B cell (primary cell): ENCODE measurements at regions not wholly inside any gene's neighbourhood (a gene's known extent, or its start where the extent isn't known, plus 50 kb on each side); places are given as distances from the start of the nearest gene placed in this dataset.

Experiments used
- ATAC-seq: fragments of 200-7000 bp; cut with Tn5 transposase; one replicate; pipeline ENCODE4 v1.10.0; 2021; ENCODE audit warnings: low read depth, mild to moderate bottlenecking, moderate number of reproducible peaks, moderate library complexity
- CTCF ChIA-PET: fragments of 350-600 bp; sonication (Branson Sonifier 250); formaldehyde crosslinking; loops from one replicate; lab custom pipeline; 2021; ENCODE audit warnings: antibody characterized with exemption, inconsistent platforms; lab: Charles Lee
- POLR2A ChIA-PET: fragments of 350-600 bp; sonication (Branson Sonifier 250); formaldehyde crosslinking; loops from one replicate; lab custom pipeline; 2021; ENCODE audit warnings: antibody characterized with exemption; lab: Charles Lee
- DNase-seq: peaks from one replicate; pipeline ENCODE4 v3.0.0; 2013
- H2AFZ ChIP-seq: 2 replicates; pipeline ENCODE4 v1.6.1; 2012; ENCODE audit warnings: mild to moderate bottlenecking, low read depth, low read length; ENCODE audit not compliant: insufficient read depth, poor library complexity, severe bottlenecking
- H3K27ac ChIP-seq, 2 donors: 1 replicate in 1 of 2; 2 replicates in 1 of 2; pipeline ENCODE4 v1.5.1; 2012 to 2013; ENCODE audit warnings: low read length in 2 of 2, mild to moderate bottlenecking in 2 of 2, moderate library complexity in 1 of 2
- H3K27me3 ChIP-seq, 4 experiments: fragments of 200-600 bp in 1 of 4; sonication (generic) in 1 of 4; replicated peaks in 1 of 4; 1 replicate in 2 of 4; 2 replicates in 2 of 4; pipeline versions ENCODE4 v1.6.1 to v1.7.0; 2013 to 2016; ENCODE audit warnings: low read length in 3 of 4, mild to moderate bottlenecking in 2 of 4, mixed read lengths in 1 of 4, moderate library complexity in 1 of 4; ENCODE audit not compliant: insufficient read depth in 4 of 4, control insufficient read depth in 3 of 4; ENCODE audit errors: control extremely low read depth in 1 of 4
- H3K36me3 ChIP-seq, 2 experiments: replicated peaks in 1 of 2; 1 replicate in 1 of 2; 2 replicates in 1 of 2; pipeline versions ENCODE4 v1.6.1 to v1.7.1; 2013; ENCODE audit warnings: low read length in 1 of 2; ENCODE audit not compliant: insufficient read depth in 2 of 2, control insufficient read depth in 1 of 2; ENCODE audit errors: control extremely low read depth in 1 of 2, extremely low read depth in 1 of 2
- H3K4me1 ChIP-seq, 2 donors: fragments of 200-600 bp in 1 of 2; sonication (generic) in 1 of 2; 1 replicate in 1 of 2; 2 replicates in 1 of 2; pipeline versions ENCODE4 v1.5.1 to v1.6.1; 2013 to 2017; ENCODE audit warnings: low read length in 2 of 2; ENCODE audit not compliant: control insufficient read depth in 2 of 2, insufficient read depth in 2 of 2
- H3K4me2 ChIP-seq: replicated peaks from 2 replicates; pipeline ENCODE3; 2012; ENCODE audit warnings: mild to moderate bottlenecking, low read depth, low read length; ENCODE audit not compliant: poor library complexity, severe bottlenecking
- H3K4me3 ChIP-seq, 5 experiments: fragments of 200-600 bp in 1 of 5; sonication (generic) in 1 of 5; 1 replicate in 3 of 5; 2 replicates in 2 of 5; pipeline versions ENCODE4 v1.5.1 to v1.7.0; 2011 to 2016; ENCODE audit warnings: low read length in 4 of 5, mild to moderate bottlenecking in 4 of 5, low read depth in 2 of 5, control low read depth in 1 of 5, moderate library complexity in 1 of 5; ENCODE audit not compliant: insufficient read depth in 1 of 5; ENCODE audit errors: control extremely low read depth in 1 of 5, extremely low read depth in 1 of 5
- H3K79me2 ChIP-seq: fragments of 200-600 bp; sonication (generic); one replicate; pipeline ENCODE4 v1.6.0; 2016; ENCODE audit warnings: low read length; ENCODE audit not compliant: control insufficient read depth, insufficient read depth
- H3K9ac ChIP-seq: fragments of 200-600 bp; sonication (generic); 2 replicates; pipeline ENCODE4 v1.6.1; 2017; ENCODE audit warnings: mild to moderate bottlenecking, low read length, moderate library complexity
- H3K9me3 ChIP-seq, 3 donors: one replicate each; pipeline versions ENCODE4 v1.6.1 to v1.7.1; 2013; ENCODE audit warnings: low read length in 2 of 3; ENCODE audit not compliant: control insufficient read depth in 2 of 3, insufficient read depth in 1 of 3; ENCODE audit errors: control extremely low read depth in 1 of 3
- H4K20me1 ChIP-seq: 2 replicates; pipeline ENCODE4 v1.6.0; 2012; ENCODE audit warnings: mild to moderate bottlenecking, low read length; ENCODE audit not compliant: insufficient read depth, control insufficient read depth, poor library complexity, severe bottlenecking
- H3K27ac Mint-ChIP-seq: one replicate; pipeline ENCODE4 v1.8.0; 2021; ENCODE audit warnings: mixed read lengths
- H3K27me3 Mint-ChIP-seq: one replicate; pipeline ENCODE4 v1.8.0; 2021; ENCODE audit warnings: mixed read lengths
- H3K4me1 Mint-ChIP-seq: one replicate; pipeline ENCODE4 v1.8.0; 2021; ENCODE audit warnings: mixed read lengths
- H3K4me3 Mint-ChIP-seq: one replicate; pipeline ENCODE4 v1.8.0; 2021; ENCODE audit warnings: mixed read lengths
- H3K9me3 Mint-ChIP-seq: one replicate; pipeline ENCODE4 v1.8.0; 2022; ENCODE audit warnings: mixed read lengths; ENCODE audit not compliant: insufficient read depth
- CTCF ChIP-seq: fragments of 200-600 bp; IDR thresholded peaks from one replicate; pipeline ENCODE4 v1.8.0; 2022; ENCODE audit warnings: antibody characterized with exemption, mild to moderate bottlenecking
- EZH2 ChIP-seq: IDR thresholded peaks from 2 replicates; pipeline ENCODE4 v1.6.1; 2012; ENCODE audit warnings: borderline replicate concordance, low read depth, mild to moderate bottlenecking, moderate library complexity, low read length; ENCODE audit not compliant: insufficient read depth, poor library complexity, severe bottlenecking
- WGBS: methylation state at CpG from one replicate; pipeline ENCODE4 v1.1.5; 2013; ENCODE audit warnings: missing lambda C conversion rate; ENCODE audit not compliant: insufficient coverage; 5-methylcytosine and 5-hydroxymethylcytosine counted together
- intact Hi-C: fragments of 100-400 bp; cut with micrococcal nuclease; formaldehyde crosslinking; loops from one replicate; pipeline ENCODE4 v1.10.0; 2022

GRCh38 chr10:113300617-113301016 is 252.2 kb upstream of the HABP2 start:
- H3K9ac ChIP-seq, result no peak overlapping the region
- peak overlapping the region; percentile 9 for H3K4me2 ChIP-seq
- no peaks in the 10 kb centered on the region for H3K79me2 ChIP-seq
- ATAC-seq, result peak; percentile 28
- peak overlapping the region; percentile 18 for H2AFZ ChIP-seq
- Mint-ChIP-seq H3K4me1 (peaks cover 6% of the 10 kb centered on the region), H3K27me3 (no peaks in the 10 kb centered on the region), H3K4me3 (no peak overlapping the region), H3K27ac (no peak overlapping the region), H3K9me3 (no peaks in the 10 kb centered on the region)
- H3K4me1 ChIP-seq, result peaks cover 0 to 10% of the 10 kb centered on the region in 2 donors
- no peak overlapping the region for H3K27ac ChIP-seq
- 70% methylated on average over 1 of the region's 3 CpGs for WGBS
- no peak for TF ChIP-seq EZH2
- TF ChIP-seq CTCF, result no peak
- no peaks in the 10 kb centered on the region for H4K20me1 ChIP-seq
- H3K9me3 ChIP-seq, result peaks cover 0 to 5% (median 0%) of the 10 kb centered on the region in 3 donors
- H3K4me3 ChIP-seq, result no peak overlapping the region
- intact Hi-C loops, result no loop called here
- H3K36me3 ChIP-seq, result no peaks in the 10 kb centered on the region
- ChIA-PET CTCF (no interaction called here), POLR2A (no interaction called here)
- peak; percentile 53 for DNase-seq
- no peaks in the 10 kb centered on the region for H3K27me3 ChIP-seq

- no peak overlapping the region for H3K4me3 Mint-ChIP-seq
- H3K79me2 ChIP-seq, result no peaks in the 10 kb centered on the region
- H2AFZ ChIP-seq, result no peak overlapping the region
- no peaks in the 10 kb centered on the region for H3K27me3 Mint-ChIP-seq
- no peak overlapping the region for H3K4me2 ChIP-seq
- no peaks in the 10 kb centered on the region for H4K20me1 ChIP-seq
- H3K9ac ChIP-seq, result no peak overlapping the region
- H3K9me3 ChIP-seq, result peaks cover 0 to 5% (median 0%) of the 10 kb centered on the region in 3 donors
- TF ChIP-seq CTCF (no peak), EZH2 (no peak)
- ChIA-PET POLR2A (no interaction called here), CTCF (no interaction called here)
- no peak overlapping the region for H3K27ac Mint-ChIP-seq
- no peaks in the 10 kb centered on the region for H3K9me3 Mint-ChIP-seq
- H3K4me3 ChIP-seq, result no peak overlapping the region
- no peak for ATAC-seq
- DNase-seq, result no peak
- no peak overlapping the region for H3K27ac ChIP-seq
- peaks cover 6% of the 10 kb centered on the region for H3K4me1 Mint-ChIP-seq
- H3K4me1 ChIP-seq, result peaks cover 0 to 10% of the 10 kb centered on the region in 2 donors
- H3K36me3 ChIP-seq, result no peaks in the 10 kb centered on the region
- WGBS, result 96% methylated on average over 5 of the region's 7 CpGs
- intact Hi-C loops, result no loop called here
- H3K27me3 ChIP-seq, result no peaks in the 10 kb centered on the region
Observed at GRCh38 chr10:113301342-113301984, 251.4 kb upstream of the HABP2 start.
